Neural progenitor cell (in vitro differentiated cells): ENCODE measurements at regions not wholly inside any gene's neighbourhood (a gene's known extent, or its start where the extent isn't known, plus 50 kb on each side); places are given as distances from the start of the nearest gene placed in this dataset.

Experiments
- DNase-seq: peaks from one replicate; pipeline ENCODE4 v3.0.0-alpha.2; 2016; ENCODE audit warnings: low spot score
- H2AFZ ChIP-seq: fragments of 200-600 bp; sonication (generic); replicated peaks from 2 replicates; pipeline ENCODE4 v1.6.1; 2016; ENCODE audit warnings: antibody characterized with exemption
- H3F3A ChIP-seq: fragments of 200-600 bp; sonication (generic); 2 replicates; pipeline ENCODE4 v1.6.1; 2016; ENCODE audit warnings: antibody characterized with exemption, low read depth
- H3K27ac ChIP-seq: fragments of 200-600 bp; sonication (generic); 2 replicates; pipeline ENCODE4 v1.5.1; 2016; ENCODE audit warnings: mild to moderate bottlenecking
- H3K27me3 ChIP-seq: fragments of 200-600 bp; sonication (generic); 2 replicates; pipeline ENCODE4 v1.6.1; 2016; ENCODE audit warnings: mild to moderate bottlenecking, moderate library complexity
- H3K36me3 ChIP-seq: fragments of 200-600 bp; sonication (generic); 2 replicates; pipeline ENCODE4 v1.5.1; 2016
- H3K4me1 ChIP-seq: fragments of 200-600 bp; sonication (generic); 2 replicates; pipeline ENCODE4 v1.6.1; 2016; ENCODE audit warnings: mixed run types
- H3K4me2 ChIP-seq: fragments of 200-600 bp; sonication (generic); 2 replicates; pipeline ENCODE4 v1.6.1; 2016
- H3K4me3 ChIP-seq: fragments of 200-600 bp; sonication (generic); 2 replicates; pipeline ENCODE4 v1.5.1; 2016
- H3K79me2 ChIP-seq: fragments of 200-600 bp; sonication (generic); 2 replicates; pipeline ENCODE4 v1.6.1; 2016; ENCODE audit warnings: low read depth
- H3K9ac ChIP-seq: fragments of 200-600 bp; sonication (generic); 2 replicates; pipeline ENCODE4 v1.6.1; 2016
- H3K9me3 ChIP-seq: fragments of 200-600 bp; sonication (generic); 2 replicates; pipeline ENCODE4 v1.5.1; 2016; ENCODE audit warnings: low read depth
- H4K20me1 ChIP-seq: fragments of 200-600 bp; sonication (generic); 2 replicates; pipeline ENCODE4 v1.6.1; 2016; ENCODE audit warnings: low read depth
- H3K27ac Mint-ChIP-seq: 3 replicates; pipeline ENCODE4 v1.8.0; 2021; ENCODE audit warnings: mixed read lengths
- H3K27me3 Mint-ChIP-seq: 2 replicates; pipeline ENCODE4 v1.8.0; 2022; ENCODE audit warnings: low read depth, mild to moderate bottlenecking, inconsistent platforms, moderate library complexity, mixed read lengths; ENCODE audit not compliant: insufficient read depth
- H3K36me3 Mint-ChIP-seq: 3 replicates; pipeline ENCODE4 v1.8.0; 2021; ENCODE audit warnings: mixed read lengths
- H3K4me1 Mint-ChIP-seq: 3 replicates; pipeline ENCODE4 v1.8.0; 2021; ENCODE audit warnings: mixed read lengths
- H3K4me3 Mint-ChIP-seq: 3 replicates; pipeline ENCODE4 v1.8.0; 2021; ENCODE audit warnings: mild to moderate bottlenecking, moderate library complexity, mixed read lengths
- H3K9me3 Mint-ChIP-seq: 3 replicates; pipeline ENCODE4 v1.8.0; 2020; ENCODE audit warnings: mixed read lengths
- CTCF ChIP-seq: fragments of 200-600 bp; sonication (generic); IDR thresholded peaks from 2 replicates; pipeline ENCODE4 v1.5.1; 2017; ENCODE audit warnings: antibody characterized with exemption, mild to moderate bottlenecking
- EZH2 ChIP-seq: fragments of 200-600 bp; sonication (generic); IDR thresholded peaks from 2 replicates; pipeline ENCODE4 v1.6.1; 2017; ENCODE audit warnings: antibody characterized with exemption, mild to moderate bottlenecking, moderate library complexity
- EZH2phosphoT487 ChIP-seq: fragments of 200-600 bp; sonication (generic); IDR thresholded peaks from 2 replicates; pipeline ENCODE4 v1.6.1; 2017; ENCODE audit warnings: antibody characterized with exemption

- Histone ChIP-seq H3K9ac (no peak overlapping the region), H2AFZ (no peak overlapping the region), H3F3A (no peaks in the 10 kb centered on the region), H3K27me3 (no peaks in the 10 kb centered on the region), H3K36me3 (no peaks in the 10 kb centered on the region), H3K4me2 (no peak overlapping the region), H4K20me1 (no peaks in the 10 kb centered on the region), H3K27ac (no peak overlapping the region), H3K9me3 (no peaks in the 10 kb centered on the region), H3K4me1 (no peaks in the 10 kb centered on the region), H3K79me2 (no peaks in the 10 kb centered on the region), H3K4me3 (no peak overlapping the region)
- Mint-ChIP-seq H3K4me3 (no peak overlapping the region), H3K4me1 (peaks cover 19% of the 10 kb centered on the region), H3K36me3 (no peaks in the 10 kb centered on the region), H3K9me3 (no peaks in the 10 kb centered on the region), H3K27ac (no peak overlapping the region), H3K27me3 (peaks cover 2% of the 10 kb centered on the region)
- no peak for TF ChIP-seq EZH2
- no peak for DNase-seq
These were observed 1012.5 kb downstream of the NR2F1-AS1 start for GRCh38 chr5:92568522-92568921.

DNA sequence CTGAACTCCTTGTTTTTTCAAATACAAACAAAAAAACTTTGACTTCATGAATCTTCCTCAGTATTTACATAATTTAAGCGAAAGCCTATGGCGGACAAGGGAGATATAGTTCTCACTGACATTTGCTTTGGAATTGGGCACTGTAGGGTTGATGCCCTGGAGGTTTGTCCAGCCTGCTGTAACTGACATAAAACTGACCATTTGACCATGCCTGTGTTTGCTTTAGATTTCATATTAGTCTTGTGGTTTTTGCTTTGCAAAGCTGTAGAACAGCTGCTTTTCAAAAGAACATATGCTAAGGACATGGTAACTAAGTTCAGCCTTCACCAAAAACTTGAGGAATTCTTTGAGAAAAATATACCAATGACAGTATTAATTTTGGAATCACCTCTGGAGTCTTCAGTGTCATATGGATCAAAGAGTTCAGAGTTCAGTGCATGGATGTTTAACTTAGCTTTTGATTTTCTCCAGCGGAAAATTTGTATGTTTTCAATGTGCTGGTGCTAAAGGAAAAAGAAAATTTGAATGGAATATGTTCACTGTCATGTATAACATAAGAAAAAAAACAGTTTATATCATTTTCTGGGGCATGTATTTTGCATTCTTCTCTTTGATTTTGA, 1013.1 kb downstream of the NR2F1-AS1 start:
- H3F3A ChIP-seq, result no peaks in the 10 kb centered on the region
- H3K36me3 ChIP-seq, result no peaks in the 10 kb centered on the region
- peaks cover 19% of the 10 kb centered on the region for H3K4me1 Mint-ChIP-seq
- H3K9ac ChIP-seq, result no peak overlapping the region
- no peak overlapping the region for H3K27ac ChIP-seq
- no peaks in the 10 kb centered on the region for H3K9me3 Mint-ChIP-seq
- no peaks in the 10 kb centered on the region for H4K20me1 ChIP-seq
- H3K27me3 Mint-ChIP-seq, result peaks cover 2% of the 10 kb centered on the region
- H3K4me3 Mint-ChIP-seq, result no peak overlapping the region
- no peaks in the 10 kb centered on the region for H3K4me1 ChIP-seq
- no peaks in the 10 kb centered on the region for H3K27me3 ChIP-seq
- H3K79me2 ChIP-seq, result no peaks in the 10 kb centered on the region
- no peak for DNase-seq
- H3K27ac Mint-ChIP-seq, result no peak overlapping the region
- no peak overlapping the region for H2AFZ ChIP-seq
- no peak overlapping the region for H3K4me3 ChIP-seq
- no peaks in the 10 kb centered on the region for H3K9me3 ChIP-seq
- TF ChIP-seq EZH2phosphoT487 (no peak), EZH2 (no peak), CTCF (no peak)
- no peaks in the 10 kb centered on the region for H3K36me3 Mint-ChIP-seq
- H3K4me2 ChIP-seq, result no peak overlapping the region

DNA sequence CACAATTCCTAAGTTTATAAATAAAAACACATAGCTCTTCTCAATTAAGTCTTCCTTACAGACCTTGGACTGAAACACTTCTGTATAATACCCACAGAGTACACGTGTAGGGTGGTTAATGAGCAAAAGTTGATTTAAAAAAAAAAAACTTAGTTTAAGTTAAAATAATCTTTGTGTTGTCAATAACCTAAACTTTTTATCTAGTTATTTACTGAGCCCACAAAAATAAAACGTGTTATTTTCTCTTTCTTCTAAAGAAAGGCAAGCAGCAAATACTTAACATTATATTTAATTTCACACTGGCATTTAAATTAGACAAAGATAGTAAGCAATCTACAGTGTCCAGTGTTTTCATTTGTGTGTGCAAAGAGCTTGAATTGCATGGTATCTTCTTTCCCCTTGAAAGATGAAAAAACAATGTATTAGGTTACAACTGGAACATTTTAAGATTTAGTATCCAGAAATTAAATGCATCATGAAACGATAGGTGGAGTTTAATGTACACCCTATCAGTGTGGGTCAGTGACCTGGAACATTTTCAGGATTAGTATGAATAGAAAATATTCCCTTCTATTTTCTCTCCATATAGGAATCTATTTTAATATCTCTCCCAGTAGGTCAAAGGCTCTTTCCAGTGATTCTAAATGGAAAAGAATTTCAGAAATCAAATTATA, 1014.8 kb downstream of the NR2F1-AS1 start:
- Histone ChIP-seq H3K4me1 (no peaks in the 10 kb centered on the region), H3F3A (no peaks in the 10 kb centered on the region), H3K27ac (no peak overlapping the region), H3K4me2 (no peak overlapping the region), H3K4me3 (no peak overlapping the region), H4K20me1 (no peaks in the 10 kb centered on the region), H3K36me3 (no peaks in the 10 kb centered on the region), H3K9ac (no peak overlapping the region), H3K79me2 (no peaks in the 10 kb centered on the region), H3K27me3 (no peaks in the 10 kb centered on the region), H3K9me3 (no peaks in the 10 kb centered on the region), H2AFZ (no peak overlapping the region)
- no peak overlapping the region for H3K27ac Mint-ChIP-seq
- no peaks in the 10 kb centered on the region for H3K9me3 Mint-ChIP-seq
- H3K4me3 Mint-ChIP-seq, result no peak overlapping the region
- no peak for DNase-seq
- peaks cover 29% of the 10 kb centered on the region for H3K4me1 Mint-ChIP-seq
- H3K27me3 Mint-ChIP-seq, result peaks cover 2% of the 10 kb centered on the region
- no peak for TF ChIP-seq EZH2
- H3K36me3 Mint-ChIP-seq, result no peaks in the 10 kb centered on the region

- Histone ChIP-seq H3K27ac (no peak overlapping the region), H3K9me3 (no peaks in the 10 kb centered on the region), H2AFZ (no peak overlapping the region), H3K4me2 (no peak overlapping the region), H3K79me2 (no peaks in the 10 kb centered on the region), H3K36me3 (no peaks in the 10 kb centered on the region), H3F3A (no peaks in the 10 kb centered on the region), H3K4me3 (no peak overlapping the region), H3K4me1 (no peaks in the 10 kb centered on the region), H3K9ac (no peak overlapping the region), H3K27me3 (no peaks in the 10 kb centered on the region), H4K20me1 (no peaks in the 10 kb centered on the region)
- TF ChIP-seq CTCF, result no peak
- no peak for TF ChIP-seq EZH2
- TF ChIP-seq EZH2phosphoT487, result no peak
- no peak overlapping the region for H3K27ac Mint-ChIP-seq
- no peak for DNase-seq
- no peaks in the 10 kb centered on the region for H3K36me3 Mint-ChIP-seq
- H3K4me3 Mint-ChIP-seq, result no peak overlapping the region
- H3K4me1 Mint-ChIP-seq, result peaks cover 34% of the 10 kb centered on the region
- no peaks in the 10 kb centered on the region for H3K9me3 Mint-ChIP-seq
- peaks cover 2% of the 10 kb centered on the region for H3K27me3 Mint-ChIP-seq
These were observed 1015.3 kb downstream of the NR2F1-AS1 start for GRCh38 chr5:92565673-92566072.
